GM12878 (cell line): ENCODE measurements at regions not wholly inside any gene's neighbourhood (a gene's known extent, or its start where the extent isn't known, plus 50 kb on each side); places are given as distances from the start of the nearest gene placed in this dataset.

Experiments
- ATAC-seq: fragments of 200-7000 bp; cut with Tn5 transposase; 3 replicates; pipeline ENCODE4 v1.9.1; 2020; ENCODE audit warnings: mild to moderate bottlenecking, moderate library complexity
- BruUV-seq: library from RNA; stranded (reverse); fragments of 400-500 nt; replicated peaks from 2 replicates; lab custom pipeline; 2021; lab: Mats Ljungman, UMichigan
- CTCF ChIA-PET: fragments of 300-600 bp; sonication (Branson Sonifier 250); formaldehyde crosslinking; extraction: SDS; loops from one replicate; lab custom pipeline; 2021; ENCODE audit warnings: inconsistent platforms; lab: Yijun Ruan, JAX
- POLR2A ChIA-PET: fragments of 350-600 bp; formaldehyde crosslinking; extraction: SDS; loops from one replicate; lab custom pipeline; 2021; ENCODE audit warnings: inconsistent platforms; lab: Charles Lee
- RAD21 ChIA-PET: fragments of 300-600 bp; sonication (Branson Sonifier 250); formaldehyde crosslinking; loops from one replicate; lab custom pipeline; 2023; ENCODE audit warnings: antibody characterized with exemption; ENCODE audit not compliant: unreplicated experiment; lab: Charles Lee
- SMC1A ChIA-PET: fragments of 300-600 bp; sonication (Branson Sonifier 250); formaldehyde crosslinking; loops from one replicate; lab custom pipeline; 2023; ENCODE audit not compliant: unreplicated experiment, uncharacterized antibody; lab: Charles Lee
- DNase-seq: peaks from one replicate; pipeline ENCODE4 v3.0.0-alpha.2; 2011; ENCODE audit warnings: low read depth, low spot score
- FAIRE-seq: peaks from 3 replicates; lab custom pipeline; 2011; peaks lifted over from hg19 to GRCh38; lab: Jason Lieb, UNC
- H2AFZ ChIP-seq: 2 replicates; pipeline ENCODE4 v1.6.0; 2011; ENCODE audit warnings: low read depth, low read length, control low read depth; ENCODE audit not compliant: control insufficient read depth
- H3K27ac ChIP-seq: 2 replicates; pipeline ENCODE4 v1.5.1; 2011; ENCODE audit warnings: control low read depth; ENCODE audit not compliant: control insufficient read depth, insufficient read depth
- H3K27me3 ChIP-seq, 2 experiments: replicated peaks in 1 of 2; 2 replicates each; pipeline versions ENCODE4 v1.6.0 to v1.6.1; 2011; ENCODE audit warnings: low read length in 1 of 2; ENCODE audit not compliant: control insufficient read depth in 2 of 2, insufficient read depth in 2 of 2
- H3K36me3 ChIP-seq, 2 experiments: 2 replicates each; pipeline ENCODE4 v1.5.1; 2011; ENCODE audit warnings: low read length in 1 of 2; ENCODE audit not compliant: control insufficient read depth in 2 of 2, insufficient read depth in 2 of 2
- H3K4me1 ChIP-seq: 2 replicates; pipeline ENCODE4 v1.6.1; 2011; ENCODE audit warnings: mild to moderate bottlenecking, low read length, moderate library complexity, mixed read lengths; ENCODE audit not compliant: control insufficient read depth, insufficient read depth
- H3K4me2 ChIP-seq: 2 replicates; pipeline ENCODE4 v1.6.0; 2011; ENCODE audit warnings: control low read depth; ENCODE audit not compliant: control insufficient read depth, insufficient read depth
- H3K4me3 ChIP-seq: fragments of 200-600 bp; sonication (generic); 2 replicates; pipeline ENCODE4 v1.5.1; 2016
- H3K79me2 ChIP-seq: 2 replicates; pipeline ENCODE4 v1.6.0; 2011; ENCODE audit warnings: low read length; ENCODE audit not compliant: control insufficient read depth, insufficient read depth
- H3K9ac ChIP-seq: 2 replicates; pipeline ENCODE4 v1.8.0; 2011; ENCODE audit warnings: low read length, control low read depth, mixed read lengths; ENCODE audit not compliant: control insufficient read depth, insufficient read depth
- H3K9me3 ChIP-seq: replicated peaks from 3 replicates; pipeline ENCODE4 v1.5.1; 2011; ENCODE audit warnings: mild to moderate bottlenecking, low read length; ENCODE audit not compliant: control insufficient read depth, insufficient read depth
- H4K20me1 ChIP-seq: 2 replicates; pipeline ENCODE4 v1.6.0; 2011; ENCODE audit not compliant: control insufficient read depth, insufficient read depth
- ATF3 ChIP-seq: IDR thresholded peaks from 2 replicates; pipeline ENCODE4 v1.6.1; 2011; ENCODE audit warnings: low read depth, mild to moderate bottlenecking, low read length, moderate library complexity, borderline replicate concordance; ENCODE audit errors: extremely low read depth
- CEBPB ChIP-seq, 2 experiments: fragments of 150-350 bp in 1 of 2; IDR thresholded peaks; 2 replicates each; pipeline ENCODE4 v1.6.1; 2012 to 2014; ENCODE audit warnings: low read depth in 2 of 2, low read length in 2 of 2, borderline replicate concordance in 1 of 2, inconsistent platforms in 1 of 2
- CTCF ChIP-seq, 3 experiments: IDR thresholded peaks in 2 of 3; conservative IDR thresholded peaks in 1 of 3; 2 replicates each; pipeline ENCODE4 v1.5.1; 2011; ENCODE audit warnings: low read depth in 3 of 3, low read length in 3 of 3, mild to moderate bottlenecking in 3 of 3, control low read depth in 2 of 3, moderate library complexity in 2 of 3, inconsistent platforms in 1 of 3, mixed read lengths in 1 of 3; ENCODE audit not compliant: control insufficient read depth in 2 of 3, insufficient read depth in 1 of 3; ENCODE audit errors: extremely low read depth in 1 of 3
- EP300 ChIP-seq, 2 experiments: fragments of 150-350 bp in 1 of 2; IDR thresholded peaks; 2 replicates each; pipeline ENCODE4 v1.6.1; 2011 to 2012; ENCODE audit warnings: low read depth in 2 of 2, low read length in 2 of 2, borderline replicate concordance in 1 of 2, improper control_type of control experiment in 1 of 2, inconsistent platforms in 1 of 2; ENCODE audit not compliant: control insufficient read depth in 1 of 2
- KLF5 ChIP-seq: fragments of 450-650 bp; IDR thresholded peaks from 2 replicates; pipeline ENCODE4 v1.6.1; 2014; ENCODE audit warnings: mild to moderate bottlenecking; ENCODE audit not compliant: partially characterized antibody
- MLLT1 ChIP-seq: fragments of 450-650 bp; IDR thresholded peaks from 2 replicates; pipeline ENCODE4 v1.6.1; 2016; ENCODE audit warnings: mild to moderate bottlenecking
- NFYB ChIP-seq: IDR thresholded peaks from 2 replicates; pipeline ENCODE4 v1.6.1; 2011; ENCODE audit warnings: low read depth, mild to moderate bottlenecking, low read length, improper control_type of control experiment, moderate library complexity; ENCODE audit not compliant: insufficient read depth
- NR2C1 ChIP-seq: fragments of 450-650 bp; IDR thresholded peaks from 2 replicates; pipeline ENCODE4 v1.6.1; 2017; ENCODE audit warnings: antibody characterized with exemption, mild to moderate bottlenecking, moderate library complexity
- POLR2A ChIP-seq: IDR thresholded peaks from 2 replicates; pipeline ENCODE4 v1.6.1; 2011; ENCODE audit warnings: low read depth, mild to moderate bottlenecking, low read length
- SIN3A ChIP-seq: IDR thresholded peaks from 2 replicates; pipeline ENCODE4 v1.6.1; 2012; ENCODE audit warnings: low read depth, low read length, improper control_type of control experiment
- SPI1 ChIP-seq: IDR thresholded peaks from 2 replicates; pipeline ENCODE4 v1.6.1; 2011; ENCODE audit warnings: low read depth, mild to moderate bottlenecking, low read length, moderate library complexity, borderline replicate concordance; ENCODE audit not compliant: insufficient read depth
- TAF1 ChIP-seq: IDR thresholded peaks from 2 replicates; pipeline ENCODE4 v1.6.1; 2011; ENCODE audit warnings: mild to moderate bottlenecking, low read depth, low read length, borderline replicate concordance
- ZBTB33 ChIP-seq: fragments of 450-650 bp; IDR thresholded peaks from 2 replicates; pipeline ENCODE4 v1.6.1; 2017; ENCODE audit warnings: mild to moderate bottlenecking
- ZNF24 ChIP-seq: fragments of 450-650 bp; IDR thresholded peaks from 2 replicates; pipeline ENCODE4 v1.6.1; 2017; ENCODE audit warnings: antibody characterized with exemption, mild to moderate bottlenecking
- ZNF592 ChIP-seq: fragments of 450-650 bp; IDR thresholded peaks from 2 replicates; pipeline ENCODE4 v1.6.1; 2017; ENCODE audit warnings: mild to moderate bottlenecking, moderate library complexity
- WGBS: methylation state at CpG from one replicate; pipeline ENCODE4 v1.1.6; 2016; ENCODE audit warnings: low lambda C conversion rate; ENCODE audit not compliant: insufficient replicate concordance, insufficient coverage; ENCODE audit errors: missing lambda C conversion rate; 5-methylcytosine and 5-hydroxymethylcytosine counted together
- in situ Hi-C: fragments of 300-500 bp; cut with MboI; formaldehyde crosslinking; loops from 9 replicates; pipeline ENCODE4 v1.14.3; 2018; ENCODE audit warnings: mixed read lengths
- intact Hi-C: fragments of 100-400 bp; cut with micrococcal nuclease; formaldehyde crosslinking; loops from one replicate; pipeline ENCODE4 v1.14.2; 2022; ENCODE audit not compliant: unreplicated experiment

- Histone ChIP-seq H3K4me1 (no peaks in the 10 kb centered on the region), H3K27ac (no peak overlapping the region), H3K9me3 (no peaks in the 10 kb centered on the region; the same call in 2 of the 3 replicates), H3K9ac (no peak overlapping the region), H3K4me3 (no peak overlapping the region), H3K27me3 (no peaks in the 10 kb centered on the region), H3K4me2 (no peak overlapping the region), H3K79me2 (no peaks in the 10 kb centered on the region), H2AFZ (no peak overlapping the region), H4K20me1 (no peaks in the 10 kb centered on the region), H3K36me3 (no peaks in the 10 kb centered on the region)
- no TSS peak for BruUV-seq
- ChIA-PET CTCF (no interaction called here), SMC1A (no interaction called here), RAD21 (no interaction called here), POLR2A (no interaction called here)
- ATAC-seq (no peak), FAIRE-seq (no peak), DNase-seq (no peak)
- in situ Hi-C loops: no loop called here
- WGBS: 39% methylated on average over 6 of the region's 6 CpGs
- intact Hi-C loops: no loop called here
- no peak for TF ChIP-seq EP300 (IDR thresholded peaks at IDR 0.05; ENCODE audit: borderline replicate concordance in 1 of 2, control insufficient read depth in 1 of 2, low read depth in 2 of 2, low read length in 2 of 2)
- TF ChIP-seq ZBTB33: no peak
- TF ChIP-seq CTCF (IDR thresholded peaks at IDR 0.05 in 2 of 3, conservative IDR thresholded peaks at IDR 0.05 in 1 of 3; ENCODE audit: control insufficient read depth in 2 of 3, extremely low read depth in 1 of 3, insufficient read depth in 1 of 3, low read depth in 3 of 3, low read length in 3 of 3): no peak
- no peak for TF ChIP-seq ATF3
- no peak for TF ChIP-seq CEBPB (IDR thresholded peaks at IDR 0.05; ENCODE audit: borderline replicate concordance in 1 of 2, low read depth in 2 of 2, low read length in 2 of 2)
- no peak for TF ChIP-seq ZNF24
- TF ChIP-seq NFYB: no peak
- no peak for TF ChIP-seq NR2C1
- no peak for TF ChIP-seq ZNF592
- TF ChIP-seq SIN3A: no peak
- TF ChIP-seq KLF5: no peak
- no peak for TF ChIP-seq SPI1
- no peak for TF ChIP-seq TAF1
- TF ChIP-seq MLLT1: no peak
- no peak for TF ChIP-seq POLR2A
Observed at GRCh38 chr7:67773081-67773480, 776.4 kb downstream of the TYW1 start.
